Motor neuron (in vitro differentiated cells): ENCODE measurements at regions not wholly inside any gene's neighbourhood (a gene's known extent, or its start where the extent isn't known, plus 50 kb on each side); places are given as distances from the start of the nearest gene placed in this dataset.
A peak's percentile ranks its signal among the peaks of the same experiment; 100 is the strongest.
"Not testable (repeated sequence)": the region's sequence is repeated elsewhere in the genome, so short reads cannot be mapped to it uniquely, and the experiment has no call there.

ENCODE experiments used
- ATAC-seq, 8 experiments: fragments of 200-7000 bp; cut with Tn5 transposase; replicated peaks in 6 of 8; 2 replicates each; pipeline ENCODE4 v1.8.0; 2021; ENCODE audit warnings: mild to moderate bottlenecking in 8 of 8, moderate library complexity in 8 of 8
- H3K27ac ChIP-seq, 2 donors: fragments of 250-450 bp; sonication (Bioruptor Pico); 2 replicates each; pipeline ENCODE4 v1.9.0; 2021; ENCODE audit warnings: antibody characterized with exemption in 2 of 2, mild to moderate bottlenecking in 2 of 2, moderate library complexity in 1 of 2
- H3K4me1 ChIP-seq, 2 donors: fragments of 250-450 bp; sonication (Bioruptor Pico); replicated peaks in 1 of 2; 2 replicates each; pipeline ENCODE4 v1.6.1; 2021; ENCODE audit warnings: antibody characterized with exemption in 2 of 2, mild to moderate bottlenecking in 2 of 2, moderate library complexity in 1 of 2
- H3K4me3 ChIP-seq, 5 donors: fragments of 250-450 bp; sonication (Bioruptor Pico); 2 replicates each; pipeline ENCODE4 v1.9.0; 2021; ENCODE audit warnings: antibody characterized with exemption in 5 of 5, mild to moderate bottlenecking in 5 of 5, moderate library complexity in 4 of 5
- WGBS, 10 experiments: fragments of 450-650 bp; shearing (Covaris generic); methylation state at CpG; one replicate each; pipeline ENCODE4 v1.0.0; 2022; 5-methylcytosine and 5-hydroxymethylcytosine counted together
- in situ Hi-C, 9 experiments: fragments of 400-800 bp; cut with MboI; loops; one replicate each; pipeline ENCODE4 v1.15.0; 2021; ENCODE audit warnings: low sequenced_read_pairs in 9 of 9, low pct_unique_long_range_greater_than_20kb in 2 of 9; ENCODE audit not compliant: unreplicated experiment in 9 of 9

DNA sequence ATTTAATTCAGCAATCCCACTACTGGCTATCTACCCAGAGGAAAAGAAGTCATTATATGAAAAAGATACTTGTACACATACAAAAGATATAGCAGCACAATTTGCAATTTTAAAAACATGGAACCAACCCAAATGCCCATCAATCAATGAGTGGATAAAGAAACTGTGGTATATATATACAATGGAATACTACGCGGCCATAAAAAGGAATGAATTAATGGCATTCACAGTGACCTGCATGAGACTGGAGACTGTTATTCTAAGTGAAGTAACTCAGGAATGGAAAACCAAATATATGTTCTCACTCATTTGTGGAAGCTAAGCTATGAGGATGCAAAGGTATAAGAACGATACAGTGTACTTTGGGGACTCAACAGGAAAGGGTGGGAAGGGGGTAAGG is 102.8 kb upstream of the KCNMA1 start:
- in situ Hi-C loops, ATAC-seq, H3K4me1 ChIP-seq, H3K27ac ChIP-seq, H3K4me3 ChIP-seq: not testable (repeated sequence)
- WGBS, 10 experiments: 86 to 100% (median 100%) methylated on average over 1 to 3 of the region's 3 CpGs

DNA sequence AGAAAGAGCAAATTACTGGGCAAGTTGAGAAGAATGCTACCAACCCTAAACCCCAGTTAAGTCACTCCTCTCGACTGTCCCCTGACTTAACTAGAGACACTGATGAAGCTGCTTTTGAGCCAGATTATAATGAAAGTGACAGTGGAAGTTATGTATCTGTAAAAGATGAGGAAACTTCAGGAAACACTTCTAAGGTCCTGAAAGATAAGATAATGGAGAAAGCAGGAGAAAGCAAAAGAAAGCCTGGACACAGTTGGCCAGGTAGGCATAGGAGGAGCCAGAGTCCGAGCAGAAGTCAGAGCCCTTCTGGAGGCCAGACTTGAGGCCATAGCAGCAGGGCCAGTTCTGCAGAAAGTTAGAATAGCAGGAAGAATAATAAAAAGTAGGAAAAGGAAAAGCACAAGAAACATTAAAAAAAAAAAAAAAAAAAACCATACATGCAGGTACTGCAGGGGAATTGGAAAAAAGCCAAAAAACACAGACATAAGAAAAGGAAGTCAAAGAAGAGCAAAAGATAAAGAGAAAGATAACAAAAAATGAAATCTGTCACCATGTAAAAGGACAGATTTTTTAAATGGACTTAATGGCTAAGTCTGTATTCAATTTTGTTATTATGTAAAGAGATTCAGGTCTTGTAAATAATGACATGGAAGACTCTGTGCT is 101.0 kb upstream of the KCNMA1 start:
- WGBS, 10 experiments: 49 to 92% (median 76%) methylated on average over 1 to 2 of the region's 2 CpGs
- in situ Hi-C loops: no loop called here

DNA sequence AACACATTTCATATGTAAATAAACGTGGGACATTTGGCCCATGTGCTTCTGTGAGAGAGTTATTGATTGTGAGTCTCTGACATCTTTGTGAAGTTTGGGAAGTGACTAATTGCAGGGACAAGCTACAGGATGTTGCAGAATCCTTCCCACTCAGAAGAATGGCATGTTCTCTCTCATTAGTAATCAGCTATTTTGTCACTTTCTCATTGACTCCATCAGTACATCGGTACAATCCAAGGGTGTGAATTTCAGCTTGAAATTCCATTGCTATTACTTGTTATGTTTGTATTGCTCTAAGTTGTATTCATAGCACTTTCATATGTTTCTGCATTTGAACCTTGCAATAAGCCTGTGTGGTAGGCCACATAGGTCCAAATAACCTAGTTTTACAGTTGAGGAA is 100.0 kb upstream of the KCNMA1 start:
- no peaks in the 10 kb centered on the region for H3K4me1 ChIP-seq
- no peak overlapping the region for H3K27ac ChIP-seq
- in situ Hi-C loops: no loop called here
- WGBS, 10 experiments: 0 to 83% (median 18%) methylated on average over 1 to 2 of the region's 2 CpGs; no CpG with 5 or more reads in 2 of the 10 experiments
- H3K4me3 ChIP-seq: no peak overlapping the region
- ATAC-seq: peak in 2 of 8 experiments; percentile 85 to 97

More for the DNA sequence above, 101.0 kb upstream of the KCNMA1 start:
- no peak overlapping the region for H3K4me3 ChIP-seq
- no peak overlapping the region for H3K27ac ChIP-seq
- ATAC-seq: no peak
- no peaks in the 10 kb centered on the region for H3K4me1 ChIP-seq

DNA sequence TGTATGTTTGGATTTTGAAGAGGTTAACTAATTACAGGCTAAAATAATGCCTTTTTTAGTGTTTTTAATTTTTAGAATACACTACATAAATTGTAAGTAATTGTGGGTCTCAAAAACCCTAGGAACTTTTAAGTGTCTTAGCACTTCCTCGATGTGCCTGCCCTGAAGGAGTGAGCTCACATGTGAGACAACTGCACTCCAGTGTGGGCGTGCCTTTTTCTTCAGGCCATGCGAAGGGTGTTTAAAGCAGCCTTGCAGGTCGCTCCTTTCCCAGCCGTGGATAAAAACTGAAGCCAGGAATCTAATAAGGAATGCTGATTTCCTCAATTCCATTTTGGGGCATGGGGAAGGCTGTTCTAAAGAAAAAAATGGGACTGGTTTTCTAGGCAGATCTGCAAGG is 97.5 kb upstream of the KCNMA1 start:
- H3K4me3 ChIP-seq, in situ Hi-C loops, H3K27ac ChIP-seq, H3K4me1 ChIP-seq: not testable (repeated sequence)
- peak in 2 of 8 experiments; percentile 31 to 71 for ATAC-seq
- WGBS, 10 experiments: 0 to 69% (median 48%) methylated on average over 1 to 5 of the region's 5 CpGs; no CpG with 5 or more reads in 2 of the 10 experiments

DNA sequence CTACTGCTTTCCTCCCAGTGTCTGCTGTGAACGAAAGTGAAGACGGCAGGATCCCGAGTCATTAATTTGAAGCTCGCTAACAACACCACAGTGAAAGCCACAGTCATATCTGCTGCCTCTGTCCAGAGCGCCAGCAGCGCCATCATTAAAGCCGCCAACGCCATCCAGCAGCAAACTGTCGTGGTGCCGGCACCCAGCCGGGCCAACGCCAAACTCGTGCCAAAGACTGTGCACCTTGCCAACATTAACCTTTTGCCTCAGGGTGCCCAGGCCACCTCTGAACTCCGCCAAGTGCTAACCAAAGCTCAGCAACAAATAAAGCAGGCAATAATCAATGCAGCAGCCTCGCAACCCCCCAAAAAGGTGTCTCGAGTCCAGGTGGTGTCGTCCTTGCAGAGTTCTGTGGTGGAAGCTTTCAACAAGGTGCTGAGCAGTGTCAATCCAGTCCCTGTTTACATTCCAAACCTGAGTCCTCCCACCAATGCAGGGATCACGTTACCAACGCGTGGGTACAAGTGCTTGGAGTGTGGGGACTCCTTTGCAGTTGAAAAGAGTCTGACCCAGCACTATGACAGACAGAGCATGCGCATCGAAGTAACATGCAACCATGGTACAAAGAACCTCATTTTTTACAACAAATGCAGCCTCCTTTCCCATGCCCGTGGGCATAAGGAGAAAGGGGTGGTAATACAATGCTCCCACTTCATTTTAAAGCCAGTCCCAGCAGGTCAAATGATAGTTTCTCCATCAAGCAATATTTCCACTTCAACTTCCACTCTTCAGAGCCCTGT is 94.8 kb upstream of the KCNMA1 start:
- ATAC-seq: no peak
- in situ Hi-C loops: no loop called here
- Histone ChIP-seq H3K27ac (no peak overlapping the region), H3K4me1 (no peaks in the 10 kb centered on the region), H3K4me3 (no peak overlapping the region)
- WGBS, 10 experiments: 53 to 100% (median 92%) methylated on average over 1 to 6 of the region's 23 CpGs; no CpG with 5 or more reads in 6 of the 10 experiments

DNA sequence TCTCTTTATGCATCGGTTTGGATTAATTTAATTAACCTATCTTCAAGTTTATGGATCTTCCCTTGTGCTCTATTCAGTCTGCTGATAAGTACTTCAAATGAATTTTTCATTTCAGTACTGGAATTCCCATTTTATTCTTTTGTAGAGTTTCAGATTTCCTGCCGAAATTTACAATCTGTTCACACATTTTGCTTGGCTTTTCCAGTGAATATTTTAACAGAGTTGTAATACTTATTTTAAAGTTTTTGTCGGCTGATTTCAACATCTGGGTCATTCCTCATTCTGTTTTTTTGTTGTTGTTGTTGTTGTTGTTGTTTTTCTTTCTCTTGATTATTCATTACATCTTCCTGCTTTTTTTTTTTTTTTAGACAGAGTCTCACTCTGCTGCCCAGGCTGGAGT is 89.9 kb upstream of the KCNMA1 start:
- ATAC-seq: no peak
- Histone ChIP-seq H3K4me3 (no peak overlapping the region), H3K27ac (no peak overlapping the region), H3K4me1 (peaks cover 11 to 12% of the 10 kb centered on the region in 2 donors)
- in situ Hi-C loops: no loop called here
- WGBS, 10 experiments: 17 to 97% (median 90%) methylated on average over 3 of the region's 3 CpGs; no CpG with 5 or more reads in 1 of the 10 experiments

DNA sequence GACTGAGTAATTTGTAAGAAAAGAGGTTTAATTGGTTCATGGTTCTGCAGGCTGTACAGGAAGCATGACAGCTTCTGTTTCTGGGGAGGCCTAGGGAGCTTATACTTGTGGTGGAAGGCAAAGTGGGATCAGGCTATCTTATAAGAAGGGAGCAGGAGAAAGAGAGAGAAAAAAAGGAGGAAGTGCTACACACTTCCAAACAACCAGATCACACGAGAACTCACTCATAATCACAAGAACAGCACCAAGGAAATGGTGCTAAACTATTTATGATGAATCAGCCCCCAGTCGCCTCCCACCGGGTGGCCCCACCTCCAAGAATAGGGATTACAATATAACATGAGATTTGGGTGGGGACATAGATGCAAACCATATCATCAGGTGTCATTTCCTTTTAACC is 89.1 kb upstream of the KCNMA1 start:
- in situ Hi-C loops: no loop called here
- ATAC-seq: peak in 1 of 8 experiments; percentile 36
- WGBS, 10 experiments: 20 to 100% (median 100%) methylated on average over 1 to 3 of the region's 3 CpGs; no CpG with 5 or more reads in 3 of the 10 experiments

DNA sequence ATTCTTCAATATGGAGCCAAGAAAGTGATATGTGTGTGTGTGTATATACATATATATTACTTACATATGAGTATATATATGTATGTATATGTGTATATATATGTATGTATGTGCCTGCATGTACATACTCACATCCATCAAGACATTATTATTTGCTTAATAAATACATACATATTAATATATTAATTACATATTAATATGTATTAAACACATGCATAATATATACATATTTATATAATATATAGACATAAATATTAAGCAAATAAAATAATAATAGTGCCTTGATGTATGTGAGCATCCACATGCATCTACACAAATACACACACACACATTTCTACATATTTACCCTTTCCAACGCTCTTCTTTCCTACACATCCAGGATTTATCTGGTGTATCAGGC is 88.7 kb upstream of the KCNMA1 start:
- Histone ChIP-seq H3K4me1 (peaks cover 13 to 21% of the 10 kb centered on the region in 2 donors), H3K27ac (no peak overlapping the region), H3K4me3 (no peak overlapping the region)
- 60 to 100% (median 100%) methylated on average over 1 of the region's 1 CpG; no CpG with 5 or more reads in 4 of the 10 experiments for WGBS, 10 experiments
- ATAC-seq: no peak
- in situ Hi-C loops: no loop called here

More for the DNA sequence above, 89.1 kb upstream of the KCNMA1 start:
- H3K27ac ChIP-seq: no peak overlapping the region
- no peak overlapping the region for H3K4me3 ChIP-seq
- H3K4me1 ChIP-seq: peaks cover 11 to 17% of the 10 kb centered on the region in 2 donors

DNA sequence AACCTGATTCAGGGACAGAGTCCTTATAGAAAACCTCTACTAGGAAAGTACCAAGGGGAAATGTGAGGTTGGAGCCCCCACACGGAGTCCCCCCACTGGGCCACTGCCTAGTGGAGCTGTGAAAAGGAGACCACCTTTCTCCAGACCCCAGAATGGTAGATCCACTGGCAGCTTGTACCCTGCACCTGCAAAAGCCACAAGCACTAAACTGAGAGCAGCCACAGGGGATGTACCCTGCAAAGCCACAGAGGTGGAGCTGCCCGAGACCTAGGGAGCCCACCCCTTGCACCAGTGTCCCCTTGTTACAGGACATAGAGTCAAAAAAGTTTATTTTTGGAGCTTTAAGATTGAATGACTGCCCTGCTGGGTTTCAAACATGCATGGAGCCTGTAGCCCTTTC is 87.2 kb upstream of the KCNMA1 start:
- no peak overlapping the region for H3K27ac ChIP-seq
- in situ Hi-C loops: no loop called here
- no peak overlapping the region for H3K4me3 ChIP-seq
- no peak for ATAC-seq
- 71 to 90% methylated on average over 1 to 2 of the region's 2 CpGs; no CpG with 5 or more reads in 8 of the 10 experiments for WGBS, 10 experiments
- H3K4me1 ChIP-seq: peaks cover 21 to 26% of the 10 kb centered on the region in 2 donors

DNA sequence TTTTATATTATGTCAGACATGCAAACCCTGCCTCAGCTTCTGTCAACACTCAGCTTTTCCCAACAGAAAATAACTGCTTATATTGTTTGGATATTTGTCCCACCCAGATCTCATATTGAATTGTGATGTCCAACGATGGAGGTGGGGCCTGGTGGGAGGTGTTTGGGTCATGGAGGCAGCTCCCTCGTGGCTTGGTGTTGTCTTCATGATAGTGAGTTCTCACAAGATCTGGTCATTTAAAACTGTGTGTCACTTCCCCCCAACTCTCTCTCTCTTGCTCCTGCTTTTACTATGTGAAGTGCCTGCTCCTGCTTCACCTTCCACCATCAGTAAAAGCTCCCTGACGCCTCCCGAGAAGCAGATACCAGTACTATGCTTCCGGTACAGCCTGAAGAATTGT is 85.8 kb upstream of the KCNMA1 start:
- in situ Hi-C loops: no loop called here
- WGBS, 10 experiments: 59 to 100% (median 67%) methylated on average over 1 to 5 of the region's 5 CpGs; no CpG with 5 or more reads in 4 of the 10 experiments
- ATAC-seq: no peak
- H3K4me1 ChIP-seq: peaks cover 23 to 26% of the 10 kb centered on the region in 2 donors
- H3K27ac ChIP-seq: peak overlapping the region in 1 of 2 donors; percentile 67
- H3K4me3 ChIP-seq: no peak overlapping the region

DNA sequence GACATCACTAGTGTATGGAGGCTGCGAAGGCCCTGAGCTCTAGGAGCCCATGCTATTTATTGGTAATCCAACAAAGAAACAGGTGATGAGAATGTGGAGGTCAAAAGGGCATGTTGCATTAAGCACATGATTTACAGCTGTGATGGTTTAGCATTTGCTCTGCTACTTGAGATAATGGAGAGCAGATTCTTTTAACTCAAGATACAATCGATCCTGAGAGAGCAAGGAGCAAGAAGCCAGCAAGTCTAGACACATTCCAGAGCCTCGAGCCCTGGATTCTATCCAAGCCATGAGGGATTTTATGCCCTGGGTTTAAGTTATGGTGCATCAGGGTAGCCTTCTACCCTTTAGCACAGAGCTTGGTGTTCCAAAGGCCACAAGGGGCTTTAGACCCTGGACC is 85.3 kb upstream of the KCNMA1 start:
- ATAC-seq, in situ Hi-C loops, H3K4me3 ChIP-seq: not testable (repeated sequence)
- Histone ChIP-seq H3K27ac (peak overlapping the region in 1 of 2 donors; percentile 67), H3K4me1 (peaks cover 25 to 30% of the 10 kb centered on the region in 2 donors)
- 7 to 100% (median 28%) methylated on average over 1 to 3 of the region's 3 CpGs; no CpG with 5 or more reads in 2 of the 10 experiments for WGBS, 10 experiments

DNA sequence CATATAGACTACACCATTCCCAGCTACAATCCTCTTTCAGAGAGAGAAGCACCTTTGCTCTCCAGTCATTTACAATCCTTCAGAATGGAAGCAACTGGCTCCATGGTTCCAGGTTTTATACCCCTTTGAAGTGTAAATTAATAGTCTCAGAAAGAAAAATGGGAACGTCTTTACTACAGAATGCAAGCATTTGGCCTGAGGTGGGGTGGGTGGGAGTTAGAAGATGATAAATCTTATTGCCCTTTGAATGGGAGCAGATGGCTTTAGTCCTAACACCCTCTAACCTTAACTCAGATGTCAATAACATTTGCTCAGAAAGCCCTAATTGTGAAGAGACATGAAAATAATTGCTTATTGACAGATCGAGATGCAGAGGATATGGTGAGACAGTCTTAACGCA is 84.2 kb upstream of the KCNMA1 start:
- Histone ChIP-seq H3K4me3 (no peak overlapping the region), H3K27ac (no peak overlapping the region), H3K4me1 (peaks cover 37% of the 10 kb centered on the region in 2 donors)
- peak in 3 of 8 experiments; percentile 48 to 57 (median 50) for ATAC-seq
- 7 to 100% (median 55%) methylated on average over 1 to 3 of the region's 3 CpGs; no CpG with 5 or more reads in 2 of the 10 experiments for WGBS, 10 experiments
- in situ Hi-C loops: no loop called here

DNA sequence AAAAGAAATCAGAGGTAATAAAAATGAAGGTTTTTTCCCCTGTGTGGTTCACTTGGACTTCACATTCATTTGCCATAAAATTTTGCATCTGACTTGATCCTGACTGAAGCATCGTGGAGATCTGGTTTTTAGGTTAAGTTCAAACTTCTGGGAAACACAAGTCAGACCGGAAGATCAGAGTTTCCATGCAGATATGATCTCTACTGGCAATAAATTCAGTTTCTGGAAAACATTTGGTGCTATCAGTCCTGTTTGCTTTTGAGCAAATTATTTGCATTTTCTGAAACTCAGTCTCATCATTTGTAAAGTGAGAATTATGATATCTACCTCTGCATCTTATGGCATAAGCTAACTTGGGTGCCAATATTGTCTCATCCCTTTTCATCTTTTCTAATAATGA is 81.3 kb upstream of the KCNMA1 start:
- no peak overlapping the region for H3K27ac ChIP-seq
- ATAC-seq: no peak
- H3K4me3 ChIP-seq: no peak overlapping the region
- in situ Hi-C loops: no loop called here
- WGBS, 10 experiments: 14 to 100% (median 74%) methylated on average over 1 to 2 of the region's 2 CpGs; no CpG with 5 or more reads in 1 of the 10 experiments
- peaks cover 47% of the 10 kb centered on the region in 2 donors for H3K4me1 ChIP-seq
